ENCODE measurements at regions not wholly inside any gene's neighbourhood (a gene's known extent, or its start where the extent isn't known, plus 50 kb on each side); places are given as distances from the start of the nearest gene placed in this dataset.

- no peak for DNase-seq
These were observed 208.6 kb downstream of the PSAT1 start for GRCh38 chr9:78505546-78505945.

DNA sequence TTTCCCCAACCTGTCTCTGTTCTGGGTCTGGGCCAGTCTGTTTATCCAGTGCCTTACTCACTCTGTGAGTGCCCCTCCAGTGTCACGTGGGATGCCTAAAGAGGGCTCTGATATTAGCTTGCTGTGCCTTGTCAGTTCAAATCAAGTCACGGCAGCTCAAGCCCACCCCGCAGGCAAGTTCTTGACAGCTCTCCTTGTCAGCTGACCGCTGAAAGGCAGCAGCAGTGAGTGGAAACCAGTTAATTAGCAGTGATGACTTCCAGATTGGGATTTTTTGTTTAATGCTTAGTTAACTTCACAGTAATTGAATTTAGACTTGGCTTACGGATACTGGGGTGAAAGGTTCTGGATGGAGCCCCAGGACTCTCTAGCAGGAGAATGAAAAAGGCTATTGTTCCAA is 210.1 kb downstream of the PSAT1 start:
- DNase-seq: no peak

DNA sequence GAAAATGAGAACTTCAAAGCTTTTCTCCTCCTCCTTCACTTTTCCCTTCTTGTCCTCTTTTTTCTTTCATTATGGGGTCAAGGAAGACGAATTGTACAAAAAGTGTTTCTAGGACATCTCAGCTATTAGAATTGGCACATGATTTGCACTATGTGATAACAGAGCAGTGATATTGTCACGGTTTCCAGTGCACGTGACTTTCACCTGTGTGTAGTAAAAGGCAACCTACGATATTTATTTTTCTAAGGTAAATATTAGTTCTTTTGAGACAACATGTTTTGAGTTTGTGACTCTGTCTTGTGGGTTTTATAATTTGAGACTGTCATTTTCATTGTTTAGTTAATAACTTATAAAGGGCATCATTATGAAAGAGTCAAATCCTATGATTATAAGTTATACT is 213.1 kb downstream of the PSAT1 start:
- peak in 1 of 2 experiments; percentile 35 for DNase-seq

DNA sequence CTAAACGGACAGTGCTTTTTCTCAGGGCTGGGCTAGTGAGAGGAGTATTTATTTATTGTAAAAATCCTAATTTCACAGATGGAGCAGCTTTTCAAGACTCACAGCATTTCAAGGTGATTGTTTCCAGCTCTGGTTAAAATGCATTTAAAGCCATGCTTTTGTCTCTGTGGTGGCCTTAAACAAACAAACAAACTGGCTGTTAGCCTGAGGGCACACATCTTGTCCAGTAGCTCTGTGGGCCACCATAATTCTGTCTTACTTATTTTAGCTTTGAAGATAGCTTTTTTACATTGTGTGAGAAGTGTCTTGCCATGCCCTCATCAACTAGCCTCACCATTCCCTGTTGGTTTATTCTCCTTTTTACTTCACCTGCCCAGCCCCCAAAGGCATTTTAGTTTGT is 218.2 kb downstream of the PSAT1 start:
- peak in 1 of 2 experiments; percentile 6 for DNase-seq

DNA sequence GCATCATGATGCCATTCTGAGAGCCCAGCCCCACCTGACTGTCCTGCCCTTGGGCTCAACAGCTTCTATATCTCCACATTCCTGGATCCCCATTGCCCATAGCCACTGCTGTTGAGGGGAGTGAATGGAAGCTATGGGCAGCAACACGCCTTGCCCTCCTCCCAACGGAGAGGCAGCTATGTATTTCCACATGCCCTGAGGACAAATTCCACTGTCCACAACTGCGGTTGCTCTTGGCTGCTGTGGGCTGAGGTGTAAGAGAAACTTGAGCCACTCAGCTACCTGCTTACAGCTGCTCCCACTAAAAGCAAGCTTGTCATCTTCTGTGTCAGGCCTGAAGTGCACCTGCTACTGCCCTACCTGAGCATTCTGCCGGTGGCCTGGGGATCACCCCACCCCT is 222.9 kb downstream of the PSAT1 start:
- DNase-seq: no peak

DNA sequence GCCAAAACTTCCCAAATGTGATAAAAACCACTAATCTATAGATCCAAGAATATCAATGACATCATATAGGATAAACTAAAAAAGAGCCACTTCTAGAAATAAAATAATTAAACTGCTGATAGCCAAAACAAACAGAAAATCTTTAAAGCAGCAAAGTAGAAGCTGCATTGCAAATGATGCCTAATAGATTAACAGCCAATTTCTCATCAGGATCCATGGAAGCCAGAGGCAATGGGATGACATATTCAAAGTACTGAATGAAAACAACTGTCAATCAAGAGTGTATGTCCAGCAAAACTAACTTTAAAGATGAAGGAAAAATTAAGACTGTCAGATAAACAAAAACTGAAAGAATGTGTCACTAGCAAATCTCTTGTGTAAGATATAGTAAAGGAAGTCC is 224.8 kb downstream of the PSAT1 start:
- no peak for DNase-seq

- DNase-seq: peak in 1 of 2 experiments; percentile 41
These were observed 229.1 kb downstream of the PSAT1 start for GRCh38 chr9:78525986-78526560.

GRCh38 chr9:78533500-78533899 is 236.6 kb downstream of the PSAT1 start:
- DNase-seq: no peak

DNA sequence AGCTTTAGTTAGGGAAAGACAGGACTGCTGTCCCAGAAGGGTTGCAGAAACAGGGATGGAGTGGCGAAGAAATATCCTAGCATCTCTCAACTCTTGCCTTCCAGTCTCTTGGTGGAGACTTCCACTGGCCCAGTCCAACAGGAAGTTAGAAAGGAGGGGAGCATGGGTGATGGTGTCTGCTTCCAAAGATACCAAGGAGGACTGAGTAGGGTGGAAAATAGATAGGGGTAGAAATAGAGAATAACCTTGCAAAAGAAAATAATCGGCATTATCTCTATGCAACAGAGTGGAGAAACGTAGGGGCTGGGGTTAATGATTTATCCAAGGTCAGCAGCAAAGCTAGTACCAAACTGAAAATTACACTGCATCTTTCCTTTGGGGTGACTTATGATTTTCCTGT is 242.3 kb downstream of the PSAT1 start:
- no peak for DNase-seq

- DNase-seq: peak in 1 of 2 experiments; percentile 54
These were observed 243.0 kb downstream of the PSAT1 start for GRCh38 chr9:78539904-78540303.

GRCh38 chr9:78541868-78542443 is 245.0 kb downstream of the PSAT1 start:
- DNase-seq: no peak

DNA sequence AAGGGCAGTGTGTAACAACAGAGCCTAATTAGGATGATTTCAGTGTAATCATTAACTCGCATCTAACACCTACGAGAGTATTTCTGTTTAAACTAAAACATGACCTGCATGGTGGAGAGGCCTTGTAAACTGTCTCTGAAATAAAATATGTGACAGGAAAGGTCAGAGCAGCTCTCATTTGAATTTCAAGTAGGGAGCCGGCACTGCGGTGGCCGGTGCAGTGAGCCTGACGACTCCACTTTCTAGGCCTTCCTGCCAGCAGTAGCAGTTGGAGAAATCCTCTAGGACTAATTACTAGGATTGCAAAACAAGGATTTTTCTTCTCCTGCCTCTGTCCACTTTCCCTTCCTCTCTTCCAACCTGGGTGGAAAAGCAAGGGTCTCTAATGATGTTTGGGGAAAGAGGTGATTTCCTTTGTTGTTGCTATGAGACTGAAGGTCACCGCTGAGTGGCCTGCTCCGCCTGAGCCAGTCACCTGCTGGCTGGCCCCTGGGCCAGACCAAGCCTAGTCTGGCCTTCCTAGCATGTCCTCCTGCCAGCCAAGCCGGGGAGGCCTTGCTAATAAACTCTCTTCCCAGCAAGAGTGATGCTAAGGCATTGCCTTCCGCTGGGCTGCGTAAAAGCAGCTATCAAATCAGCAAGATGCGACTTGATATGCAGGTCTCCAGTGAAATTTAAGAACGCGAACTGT is 245.7 kb downstream of the PSAT1 start:
- no peak for DNase-seq

DNA sequence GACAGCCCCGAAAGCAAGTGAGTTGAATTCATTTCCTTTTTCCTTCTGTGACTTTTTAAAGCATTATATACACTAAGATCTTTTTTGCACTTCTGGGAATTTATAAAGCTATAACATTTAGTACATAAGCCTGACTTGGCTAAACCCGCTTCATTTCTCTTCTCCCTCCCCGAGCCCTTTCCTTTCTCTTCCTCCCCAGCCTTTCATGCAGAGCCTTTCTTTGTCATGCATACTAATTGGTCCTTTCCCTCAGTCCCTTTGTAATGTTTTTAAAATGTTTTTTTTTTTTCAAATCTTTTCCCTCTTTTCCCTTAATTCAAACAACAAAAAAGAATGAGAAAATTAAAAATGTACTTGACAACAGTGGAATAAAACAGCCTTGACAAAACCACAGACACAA is 246.4 kb downstream of the PSAT1 start:
- DNase-seq: no peak

GRCh38 chr9:78544230-78544629 is 247.3 kb downstream of the PSAT1 start:
- no peak for DNase-seq

- DNase-seq: no peak
These were observed 250.9 kb downstream of the PSAT1 start for GRCh38 chr9:78547831-78548230.

DNA sequence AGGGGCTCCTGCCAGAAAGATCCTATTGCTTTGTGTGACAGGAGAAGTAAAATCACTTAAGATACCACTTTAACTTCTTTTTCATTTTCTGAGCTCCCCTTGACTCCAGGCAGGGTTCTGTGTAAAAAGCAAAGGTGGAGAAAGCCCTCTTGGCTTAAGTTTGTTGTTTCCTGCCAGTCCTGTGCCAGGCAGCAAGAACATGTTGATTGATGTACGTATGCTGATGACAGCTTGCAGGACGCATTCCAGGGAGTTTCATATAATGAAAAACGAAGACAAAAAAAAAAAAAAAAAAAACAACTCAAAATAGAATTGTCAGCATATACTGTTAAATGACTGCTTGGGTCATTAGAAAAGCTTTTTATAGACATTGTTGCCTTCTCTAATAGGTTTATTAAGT is 251.7 kb downstream of the PSAT1 start:
- DNase-seq: no peak

DNA sequence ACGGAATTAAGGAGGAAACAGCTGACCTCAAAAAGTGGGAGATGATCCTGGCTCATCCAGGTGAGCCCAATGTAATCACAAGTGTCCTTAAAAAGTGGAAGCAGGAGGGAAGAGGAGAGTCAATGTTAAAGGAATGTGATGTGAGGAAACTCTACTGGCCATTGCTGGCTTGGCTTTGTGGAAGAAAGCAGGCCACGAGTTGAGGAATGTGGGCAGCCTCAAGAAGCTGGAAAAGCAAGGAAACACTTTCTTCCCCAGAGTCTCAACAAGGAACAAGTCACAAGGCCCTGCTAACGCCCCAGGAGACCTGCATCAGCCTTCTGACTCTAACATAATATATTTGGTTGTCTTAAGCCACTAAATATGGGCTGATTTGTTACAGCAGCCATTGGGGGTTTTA is 252.8 kb downstream of the PSAT1 start:
- DNase-seq: no peak

- no peak for DNase-seq
These were observed 255.9 kb downstream of the PSAT1 start for GRCh38 chr9:78552802-78553201.

DNA sequence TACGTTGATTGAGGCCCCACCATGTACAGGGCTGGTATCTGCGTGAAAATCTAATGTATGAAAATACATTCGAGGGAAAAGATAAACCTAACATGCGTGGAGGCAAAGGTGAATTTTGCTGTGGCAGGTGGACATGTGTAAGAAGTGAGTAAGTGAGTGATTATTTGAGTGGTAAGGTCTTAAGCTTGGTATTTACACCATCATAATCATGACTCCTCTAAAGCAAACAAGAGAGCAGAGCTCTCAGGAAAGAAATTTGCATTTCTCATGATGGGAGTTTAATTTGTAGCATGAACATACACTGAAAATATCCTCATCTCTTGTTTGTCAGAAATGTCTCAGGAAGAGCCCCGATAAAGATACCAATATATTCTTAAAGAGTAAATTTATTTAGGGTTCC is 260.6 kb downstream of the PSAT1 start:
- no peak for DNase-seq

GRCh38 chr9:78559449-78559885 is 262.5 kb downstream of the PSAT1 start:
- DNase-seq: no peak

DNA sequence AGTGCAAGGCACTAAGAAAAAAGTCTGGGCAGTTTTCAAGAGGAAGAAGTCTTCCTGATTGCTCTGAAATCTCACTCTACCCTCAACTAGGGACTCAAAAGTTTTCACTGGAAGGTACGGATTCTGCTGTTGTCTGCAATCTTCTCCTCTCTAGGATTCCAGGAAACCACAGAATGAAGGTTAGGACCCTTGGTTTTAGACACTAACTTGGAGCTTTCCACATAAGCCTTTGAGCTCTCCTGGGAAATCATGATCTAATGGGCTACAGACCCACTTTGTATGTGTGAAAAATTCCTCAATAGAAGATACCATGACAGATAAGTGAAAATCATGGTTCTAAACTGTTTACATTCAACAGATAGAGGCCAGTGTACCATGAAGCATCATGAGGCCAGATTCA is 265.1 kb downstream of the PSAT1 start:
- no peak for DNase-seq

- no peak for DNase-seq
These were observed 266.3 kb downstream of the PSAT1 start for GRCh38 chr9:78563269-78563668.

DNA sequence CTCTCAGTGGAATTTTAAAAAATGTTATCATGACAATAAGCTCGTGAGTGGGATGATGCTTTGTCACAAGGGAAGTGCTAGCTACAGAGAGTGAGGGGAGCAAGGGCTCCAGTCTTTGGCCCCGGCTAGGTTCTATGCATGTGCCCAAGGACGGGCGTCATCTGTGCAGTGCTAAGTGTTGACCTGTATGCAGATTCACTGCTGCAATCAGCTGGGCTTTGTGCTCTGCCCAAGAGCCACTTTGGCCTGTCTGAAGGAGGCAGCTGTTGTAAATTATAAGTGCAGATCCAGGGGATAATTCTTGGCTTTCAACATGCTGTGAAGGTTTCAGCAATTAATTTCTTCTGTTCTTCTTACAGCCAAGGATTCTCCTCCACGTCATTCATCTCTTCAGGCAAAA is 268.6 kb downstream of the PSAT1 start:
- DNase-seq: no peak

GRCh38 chr9:78566521-78566920 is 269.6 kb downstream of the PSAT1 start:
- no peak for DNase-seq
